ACC112 (cell line): ENCODE measurements at regions not wholly inside any gene's neighbourhood (a gene's known extent, or its start where the extent isn't known, plus 50 kb on each side); places are given as distances from the start of the nearest gene placed in this dataset.

Experiments
- H2AFZ ChIP-seq: fragments of 200-600 bp; sonication (generic); one replicate; pipeline ENCODE4 v1.6.0; 2017; ENCODE audit warnings: antibody characterized with exemption, low read length; ENCODE audit not compliant: unreplicated experiment
- H3K27ac ChIP-seq: fragments of 200-600 bp; sonication (generic); 2 replicates; pipeline ENCODE4 v1.5.1; 2014; ENCODE audit warnings: low read depth, mild to moderate bottlenecking, antibody characterized with exemption, low read length, moderate library complexity
- H3K27me3 ChIP-seq: fragments of 200-600 bp; sonication (generic); 2 replicates; pipeline ENCODE4 v1.6.1; 2014; ENCODE audit warnings: mild to moderate bottlenecking, antibody characterized with exemption, low read length, moderate library complexity, mixed read lengths; ENCODE audit not compliant: insufficient read depth
- H3K36me3 ChIP-seq: fragments of 200-600 bp; sonication (generic); 2 replicates; pipeline ENCODE4 v1.6.1; 2016; ENCODE audit warnings: mild to moderate bottlenecking, antibody characterized with exemption, low read length, moderate library complexity, mixed read lengths; ENCODE audit not compliant: insufficient read depth
- H3K4me1 ChIP-seq: fragments of 200-600 bp; sonication (generic); one replicate; pipeline ENCODE4 v1.6.1; 2016; ENCODE audit warnings: low read length, mixed read lengths; ENCODE audit not compliant: insufficient read depth, unreplicated experiment, control insufficient read depth
- H3K4me3 ChIP-seq: fragments of 200-600 bp; sonication (generic); 2 replicates; pipeline ENCODE4 v1.5.1; 2014; ENCODE audit warnings: mild to moderate bottlenecking, low read depth, low read length
- H3K79me2 ChIP-seq: fragments of 200-600 bp; sonication (generic); one replicate; pipeline ENCODE4 v1.6.0; 2016; ENCODE audit warnings: low read length; ENCODE audit not compliant: control insufficient read depth, unreplicated experiment, insufficient read depth

- H3K4me3 ChIP-seq, result no peak overlapping the region
- peaks cover 51% of the 10 kb centered on the region for H3K27me3 ChIP-seq
- H3K79me2 ChIP-seq, result no peaks in the 10 kb centered on the region
- no peaks in the 10 kb centered on the region for H3K4me1 ChIP-seq
- no peak overlapping the region for H2AFZ ChIP-seq
- H3K36me3 ChIP-seq, result no peaks in the 10 kb centered on the region
- no peak overlapping the region for H3K27ac ChIP-seq
These were observed 70.8 kb upstream of the SIM2 start for GRCh38 chr21:36628106-36628505.

- Histone ChIP-seq H3K27ac (no peak overlapping the region), H3K36me3 (no peaks in the 10 kb centered on the region), H2AFZ (no peak overlapping the region), H3K4me1 (no peaks in the 10 kb centered on the region), H3K79me2 (no peaks in the 10 kb centered on the region), H3K27me3 (peaks cover 57% of the 10 kb centered on the region), H3K4me3 (no peak overlapping the region)
These were observed 70.0 kb upstream of the SIM2 start for GRCh38 chr21:36628761-36629460.

GRCh38 chr21:36630485-36631206 lies 68.3 kb upstream of the SIM2 start:
- H3K4me1 ChIP-seq, result no peaks in the 10 kb centered on the region
- no peak overlapping the region for H3K27ac ChIP-seq
- H3K4me3 ChIP-seq, result no peak overlapping the region
- no peaks in the 10 kb centered on the region for H3K79me2 ChIP-seq
- H2AFZ ChIP-seq, result no peak overlapping the region
- peaks cover 53% of the 10 kb centered on the region for H3K27me3 ChIP-seq
- no peaks in the 10 kb centered on the region for H3K36me3 ChIP-seq

GRCh38 chr21:36636016-36636415 lies 62.9 kb upstream of the SIM2 start:
- no peak overlapping the region for H2AFZ ChIP-seq
- peaks cover 47% of the 10 kb centered on the region for H3K27me3 ChIP-seq
- H3K4me1 ChIP-seq, result peaks cover 13% of the 10 kb centered on the region
- no peak overlapping the region for H3K4me3 ChIP-seq
- no peaks in the 10 kb centered on the region for H3K79me2 ChIP-seq
- no peak overlapping the region for H3K27ac ChIP-seq
- H3K36me3 ChIP-seq, result no peaks in the 10 kb centered on the region

- H3K27me3 ChIP-seq, result peaks cover 43% of the 10 kb centered on the region
- H3K36me3 ChIP-seq, result no peaks in the 10 kb centered on the region
- H3K79me2 ChIP-seq, result no peaks in the 10 kb centered on the region
- no peak overlapping the region for H3K4me3 ChIP-seq
- peaks cover 13% of the 10 kb centered on the region for H3K4me1 ChIP-seq
- no peak overlapping the region for H3K27ac ChIP-seq
- H2AFZ ChIP-seq, result no peak overlapping the region
These were observed 62.5 kb upstream of the SIM2 start for GRCh38 chr21:36636439-36636838.

GRCh38 chr21:36639769-36640168 lies 59.1 kb upstream of the SIM2 start:
- Histone ChIP-seq H3K4me1 (peaks cover 13% of the 10 kb centered on the region), H3K27me3 (peaks cover 19% of the 10 kb centered on the region; the same call in 1 of the 2 replicates), H3K27ac (no peak overlapping the region), H3K79me2 (no peaks in the 10 kb centered on the region), H2AFZ (no peak overlapping the region), H3K4me3 (no peak overlapping the region), H3K36me3 (no peaks in the 10 kb centered on the region)

- no peak overlapping the region for H3K27ac ChIP-seq
- H3K27me3 ChIP-seq, result peaks cover 19% of the 10 kb centered on the region; the same call in 1 of the 2 replicates
- peaks cover 13% of the 10 kb centered on the region for H3K4me1 ChIP-seq
- H3K79me2 ChIP-seq, result no peaks in the 10 kb centered on the region
- H2AFZ ChIP-seq, result peak overlapping the region; percentile 75
- H3K36me3 ChIP-seq, result no peaks in the 10 kb centered on the region
- peak overlapping the region; percentile 17; the same call in 1 of the 2 replicates for H3K4me3 ChIP-seq
These were observed 58.7 kb upstream of the SIM2 start for GRCh38 chr21:36640174-36640720.

GRCh38 chr21:36640721-36641244 lies 58.1 kb upstream of the SIM2 start:
- no peaks in the 10 kb centered on the region for H3K36me3 ChIP-seq
- no peak overlapping the region for H3K27ac ChIP-seq
- H2AFZ ChIP-seq, result no peak overlapping the region
- no peaks in the 10 kb centered on the region for H3K79me2 ChIP-seq
- peaks cover 13% of the 10 kb centered on the region for H3K4me1 ChIP-seq
- H3K4me3 ChIP-seq, result peak overlapping the region; percentile 17; the same call in 1 of the 2 replicates
- peaks cover 19% of the 10 kb centered on the region; the same call in 1 of the 2 replicates for H3K27me3 ChIP-seq

GRCh38 chr21:36641346-36641745 lies 57.6 kb upstream of the SIM2 start:
- Histone ChIP-seq H3K4me1 (peaks cover 13% of the 10 kb centered on the region), H2AFZ (no peak overlapping the region), H3K4me3 (no peak overlapping the region), H3K79me2 (no peaks in the 10 kb centered on the region), H3K27me3 (peaks cover 14% of the 10 kb centered on the region; the same call in 1 of the 2 replicates), H3K36me3 (no peaks in the 10 kb centered on the region), H3K27ac (no peak overlapping the region)

GRCh38 chr21:36641886-36642285 lies 57.0 kb upstream of the SIM2 start:
- Histone ChIP-seq H3K27me3 (peaks cover 9% of the 10 kb centered on the region; the same call in 1 of the 2 replicates), H3K27ac (no peak overlapping the region), H3K36me3 (no peaks in the 10 kb centered on the region), H2AFZ (no peak overlapping the region), H3K4me3 (no peak overlapping the region), H3K4me1 (peaks cover 13% of the 10 kb centered on the region), H3K79me2 (no peaks in the 10 kb centered on the region)
